ENCODE measurements at regions not wholly inside any gene's neighbourhood (a gene's known extent, or its start where the extent isn't known, plus 50 kb on each side); places are given as distances from the start of the nearest gene placed in this dataset.

DNA sequence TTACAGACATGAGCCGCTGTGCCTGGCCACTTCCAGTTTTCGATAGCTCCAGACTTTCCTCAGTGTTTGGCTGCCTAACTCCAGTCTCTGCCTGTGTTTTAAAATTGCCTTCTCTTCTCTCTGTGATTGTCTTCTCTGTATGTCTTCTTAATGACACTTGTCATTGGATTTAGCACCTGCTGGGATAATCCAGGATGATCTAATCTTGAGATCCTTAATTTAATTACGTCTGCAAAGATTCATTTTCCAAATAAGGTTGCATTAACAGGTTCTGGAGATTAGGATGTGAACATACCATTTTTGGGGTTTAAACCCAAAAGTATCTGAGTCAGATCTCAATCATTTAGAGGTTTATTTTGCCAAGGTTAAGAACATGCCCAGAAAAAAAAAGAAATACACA, 222.2 kb upstream of the PDZRN3 start:
- BruUV-seq (replicated peaks): no TSS peak
- H2AFZ ChIP-seq (ENCODE audit: control insufficient read depth, low read depth, low read length): no peak overlapping the region
- no peaks in the 10 kb centered on the region for H3K9me3 ChIP-seq (replicated peaks; ENCODE audit: control insufficient read depth, insufficient read depth, low read length)
- POLR2A ChIA-PET: no interaction called here
- WGBS (ENCODE audit: insufficient coverage, insufficient replicate concordance, low lambda C conversion rate, missing lambda C conversion rate): 45% methylated on average over 3 of the region's 3 CpGs
- H3K4me3 ChIP-seq: no peak overlapping the region
- no peaks in the 10 kb centered on the region for H3K4me1 ChIP-seq (ENCODE audit: control insufficient read depth, insufficient read depth, low read length)
- H3K9ac ChIP-seq (ENCODE audit: control insufficient read depth, insufficient read depth, low read length): no peak overlapping the region
- CTCF ChIA-PET: interaction anchor here (0.7 to 1.9 kb wide), 2 partner anchors 239 to 339 kb away, joined by 3 to 8 read pairs; no protein-coding TSS in a partner anchor
- ATAC-seq (no peak), FAIRE-seq (no peak), DNase-seq (ENCODE audit: low read depth, low spot score) (no peak)
- SMC1A ChIA-PET (ENCODE audit: uncharacterized antibody, unreplicated experiment): no interaction called here
- no peaks in the 10 kb centered on the region for H3K27me3 ChIP-seq (replicated peaks in 1 of 2; ENCODE audit: control insufficient read depth in 2 of 2, insufficient read depth in 2 of 2, low read length in 1 of 2)
- TF ChIP-seq BCL11A (IDR thresholded peaks at IDR 0.05; ENCODE audit: low read depth, low read length): no peak
- TF ChIP-seq BMI1 (IDR thresholded peaks at IDR 0.05; ENCODE audit: borderline replicate concordance): no peak
- no peak for TF ChIP-seq PAX5 (IDR thresholded peaks at IDR 0.05; ENCODE audit: borderline replicate concordance, low read depth, low read length)
- TF ChIP-seq NR2C2 (IDR thresholded peaks at IDR 0.05; ENCODE audit: borderline replicate concordance, control insufficient read depth, insufficient read length, low read depth): no peak
- no peak for TF ChIP-seq POLR2AphosphoS5 (IDR thresholded peaks at IDR 0.05; ENCODE audit: low read length)
- TF ChIP-seq STAT3 (IDR thresholded peaks at IDR 0.05; ENCODE audit: low read depth, low read length): no peak
- TF ChIP-seq, protein P1, sequence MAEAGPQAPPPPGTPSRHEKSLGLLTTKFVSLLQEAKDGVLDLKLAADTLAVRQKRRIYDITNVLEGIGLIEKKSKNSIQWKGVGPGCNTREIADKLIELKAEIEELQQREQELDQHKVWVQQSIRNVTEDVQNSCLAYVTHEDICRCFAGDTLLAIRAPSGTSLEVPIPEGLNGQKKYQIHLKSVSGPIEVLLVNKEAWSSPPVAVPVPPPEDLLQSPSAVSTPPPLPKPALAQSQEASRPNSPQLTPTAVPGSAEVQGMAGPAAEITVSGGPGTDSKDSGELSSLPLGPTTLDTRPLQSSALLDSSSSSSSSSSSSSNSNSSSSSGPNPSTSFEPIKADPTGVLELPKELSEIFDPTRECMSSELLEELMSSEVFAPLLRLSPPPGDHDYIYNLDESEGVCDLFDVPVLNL (IDR thresholded peaks at IDR 0.05; ENCODE audit: low read depth, low read length): no peak
- TF ChIP-seq, protein P2, sequence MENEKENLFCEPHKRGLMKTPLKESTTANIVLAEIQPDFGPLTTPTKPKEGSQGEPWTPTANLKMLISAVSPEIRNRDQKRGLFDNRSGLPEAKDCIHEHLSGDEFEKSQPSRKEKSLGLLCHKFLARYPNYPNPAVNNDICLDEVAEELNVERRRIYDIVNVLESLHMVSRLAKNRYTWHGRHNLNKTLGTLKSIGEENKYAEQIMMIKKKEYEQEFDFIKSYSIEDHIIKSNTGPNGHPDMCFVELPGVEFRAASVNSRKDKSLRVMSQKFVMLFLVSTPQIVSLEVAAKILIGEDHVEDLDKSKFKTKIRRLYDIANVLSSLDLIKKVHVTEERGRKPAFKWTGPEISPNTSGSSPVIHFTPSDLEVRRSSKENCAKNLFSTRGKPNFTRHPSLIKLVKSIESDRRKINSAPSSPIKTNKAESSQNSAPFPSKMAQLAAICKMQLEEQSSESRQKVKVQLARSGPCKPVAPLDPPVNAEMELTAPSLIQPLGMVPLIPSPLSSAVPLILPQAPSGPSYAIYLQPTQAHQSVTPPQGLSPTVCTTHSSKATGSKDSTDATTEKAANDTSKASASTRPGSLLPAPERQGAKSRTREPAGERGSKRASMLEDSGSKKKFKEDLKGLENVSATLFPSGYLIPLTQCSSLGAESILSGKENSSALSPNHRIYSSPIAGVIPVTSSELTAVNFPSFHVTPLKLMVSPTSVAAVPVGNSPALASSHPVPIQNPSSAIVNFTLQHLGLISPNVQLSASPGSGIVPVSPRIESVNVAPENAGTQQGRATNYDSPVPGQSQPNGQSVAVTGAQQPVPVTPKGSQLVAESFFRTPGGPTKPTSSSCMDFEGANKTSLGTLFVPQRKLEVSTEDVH (IDR thresholded peaks at IDR 0.05; ENCODE audit: low read depth, partially characterized antibody): no peak
- TF ChIP-seq SMAD1 (IDR thresholded peaks at IDR 0.05; ENCODE audit: low read depth, partially characterized antibody): no peak
- H4K20me1 ChIP-seq (ENCODE audit: control insufficient read depth, insufficient read depth): no peaks in the 10 kb centered on the region
- no peaks in the 10 kb centered on the region for H3K79me2 ChIP-seq (ENCODE audit: control insufficient read depth, insufficient read depth, low read length)
- no peak overlapping the region for H3K4me2 ChIP-seq (ENCODE audit: control insufficient read depth, insufficient read depth)
- intact Hi-C loops (cut with micrococcal nuclease; ENCODE audit: unreplicated experiment): no loop called here
- H3K27ac ChIP-seq (ENCODE audit: control insufficient read depth, insufficient read depth): no peak overlapping the region
- no peaks in the 10 kb centered on the region for H3K36me3 ChIP-seq (ENCODE audit: control insufficient read depth in 2 of 2, insufficient read depth in 2 of 2, low read length in 1 of 2)
- RAD21 ChIA-PET (ENCODE audit: unreplicated experiment): interaction anchor here (1.1 kb wide), 1 partner anchor 339 kb away, joined by 4 read pairs; no protein-coding TSS in a partner anchor
- in situ Hi-C loops (cut with MboI): no loop called here

Data from GM12878 (cell line).